K562 (cell line): ENCODE measurements at regions not wholly inside any gene's neighbourhood (a gene's known extent, or its start where the extent isn't known, plus 50 kb on each side); places are given as distances from the start of the nearest gene placed in this dataset.

Source experiments
- ATAC-seq: fragments of 200-7000 bp; cut with Tn5 transposase; 3 replicates; pipeline ENCODE4 v1.9.1; 2020; ENCODE audit warnings: moderate library complexity
- BruUV-seq: library from RNA; stranded (reverse); fragments of 400-500 nt; replicated peaks from 2 replicates; lab custom pipeline; 2021; lab: Mats Ljungman, UMichigan
- CTCF ChIA-PET: fragments of 300-600 bp; formaldehyde crosslinking; extraction: SDS; loops from one replicate; lab custom pipeline; 2021; ENCODE audit warnings: low intra/inter-chr PET ratio; lab: Yijun Ruan, JAX
- POLR2A ChIA-PET: fragments of 300-600, 350-650 bp; sonication (Branson Sonifier 250); formaldehyde crosslinking; extraction: SDS; loops from one replicate; lab custom pipeline; 2021; ENCODE audit warnings: antibody characterized with exemption, inconsistent platforms; lab: Yijun Ruan, JAX
- DNase-seq, 4 experiments: peaks; one replicate each; pipeline versions ENCODE4 v3.0.0 to v3.0.0-alpha.2; 2011 to 2018; ENCODE audit warnings: low spot score in 3 of 4, mixed read lengths in 3 of 4; ENCODE audit errors: extremely low read depth in 1 of 4
- FAIRE-seq: peaks from 2 replicates; lab custom pipeline; 2011; peaks lifted over from hg19 to GRCh38; lab: Jason Lieb, UNC
- H2AFZ ChIP-seq: 2 replicates; pipeline ENCODE4 v1.6.0; 2011; ENCODE audit warnings: low read depth, low read length, control low read depth, inconsistent platforms
- H3K27ac ChIP-seq: fragments of 200-600 bp; 3 replicates; pipeline ENCODE4 v1.8.0; 2011; ENCODE audit warnings: low read depth, mild to moderate bottlenecking, control low read depth, inconsistent platforms, low read length, moderate library complexity, mixed read lengths; ENCODE audit errors: extremely low read depth
- H3K27me3 ChIP-seq, 2 experiments: fragments of 300-600 bp in 1 of 2; 2 replicates in 1 of 2; 3 replicates in 1 of 2; pipeline versions ENCODE4 v1.6.0 to v1.8.0; 2011; ENCODE audit warnings: inconsistent platforms in 2 of 2, low read length in 2 of 2, mild to moderate bottlenecking in 1 of 2, mixed read lengths in 1 of 2, moderate library complexity in 1 of 2; ENCODE audit not compliant: control insufficient read depth in 2 of 2, insufficient read depth in 2 of 2
- H3K36me3 ChIP-seq: fragments of 300-600 bp; 3 replicates; pipeline ENCODE4 v1.8.0; 2011; ENCODE audit warnings: mild to moderate bottlenecking, low read length, inconsistent platforms; ENCODE audit not compliant: control insufficient read depth, insufficient read depth
- H3K4me1 ChIP-seq, 2 experiments: fragments of 200-600 bp in 1 of 2; replicated peaks in 1 of 2; 2 replicates in 1 of 2; 3 replicates in 1 of 2; pipeline versions ENCODE4 v1.5.1 to v1.8.0; 2011; ENCODE audit warnings: inconsistent platforms in 2 of 2, low read length in 2 of 2, mild to moderate bottlenecking in 1 of 2, mixed read lengths in 1 of 2, moderate library complexity in 1 of 2; ENCODE audit not compliant: control insufficient read depth in 2 of 2, insufficient read depth in 2 of 2
- H3K4me2 ChIP-seq: 2 replicates; pipeline ENCODE4 v1.6.1; 2011; ENCODE audit warnings: low read length, control low read depth, inconsistent platforms, mixed read lengths; ENCODE audit not compliant: insufficient read depth
- H3K4me3 ChIP-seq: fragments of 200-600 bp; sonication (generic), shearing (Covaris generic); 2 replicates; pipeline ENCODE4 v1.5.1; 2016; ENCODE audit warnings: control low read depth, inconsistent platforms
- H3K79me2 ChIP-seq: fragments of 200-600 bp; 3 replicates; pipeline ENCODE4 v1.8.0; 2011; ENCODE audit warnings: low read length, inconsistent platforms; ENCODE audit not compliant: control insufficient read depth, insufficient read depth
- H3K9ac ChIP-seq, 2 experiments: 2 replicates each; pipeline versions ENCODE4 v1.6.0 to v1.6.1; 2011; ENCODE audit warnings: low read depth in 2 of 2, low read length in 2 of 2, control low read depth in 1 of 2, inconsistent platforms in 1 of 2, mild to moderate bottlenecking in 1 of 2, mixed read lengths in 1 of 2; ENCODE audit not compliant: insufficient read depth in 1 of 2
- H3K9me1 ChIP-seq: one replicate; pipeline ENCODE4 v1.6.0; 2011; ENCODE audit warnings: inconsistent platforms, mild to moderate bottlenecking, low read length, moderate library complexity; ENCODE audit not compliant: control insufficient read depth, insufficient read depth
- H3K9me3 ChIP-seq: replicated peaks from 2 replicates; pipeline ENCODE4 v1.5.1; 2011; ENCODE audit warnings: low read depth, low read length, inconsistent platforms; ENCODE audit not compliant: control insufficient read depth, insufficient read depth
- H4K20me1 ChIP-seq: replicated peaks from 2 replicates; pipeline ENCODE4 v1.6.1; 2011; ENCODE audit warnings: low read length, inconsistent platforms, mixed read lengths; ENCODE audit not compliant: control insufficient read depth, insufficient read depth
- MAFK ChIP-seq: IDR thresholded peaks from 2 replicates; pipeline ENCODE4 v1.6.1; 2011; ENCODE audit warnings: low read length, improper control_type of control experiment
- NKRF ChIP-seq: fragments of 450-650 bp; IDR thresholded peaks from 2 replicates; pipeline ENCODE4 v1.6.1; 2016; ENCODE audit warnings: borderline replicate concordance
- TOE1 ChIP-seq, 2 experiments: fragments of 450-650 bp in 1 of 2; sonication (generic) in 1 of 2; formaldehyde crosslinking in 1 of 2; IDR thresholded peaks; 2 replicates each; pipeline versions ENCODE4 v1.7.1 to v1.8.0; 2016 to 2022; ENCODE audit warnings: borderline replicate concordance in 2 of 2, mild to moderate bottlenecking in 2 of 2, antibody characterized with exemption in 1 of 2, inconsistent platforms in 1 of 2, low read depth in 1 of 2, missing genetic modification reagents in 1 of 2, moderate library complexity in 1 of 2
- XRCC4 ChIP-seq: IDR thresholded peaks from one replicate; pipeline ENCODE4 v1.6.1; 2011; ENCODE audit not compliant: insufficient read depth, insufficient read length; ENCODE audit errors: extremely low read depth
- WGBS: fragments of 100-300 bp; shearing (Covaris generic); methylation state at CpG from one replicate; pipeline ENCODE4 v1.1.6; 2016; ENCODE audit warnings: low coverage, mixed read lengths; ENCODE audit not compliant: insufficient coverage; ENCODE audit errors: missing lambda C conversion rate; 5-methylcytosine and 5-hydroxymethylcytosine counted together
- in situ Hi-C: fragments of 300-500 bp; cut with MboI; formaldehyde crosslinking; loops from 4 replicates; pipeline ENCODE4 v1.15.0; 2018; ENCODE audit warnings: inconsistent platforms, mixed read lengths
- intact Hi-C: fragments of 100-400 bp; cut with micrococcal nuclease; formaldehyde crosslinking; loops from 2 replicates; pipeline ENCODE4 v1.14.2; 2022

- Histone ChIP-seq H3K27me3 (no peaks in the 10 kb centered on the region), H3K4me2 (no peak overlapping the region), H3K36me3 (peaks cover 25% of the 10 kb centered on the region), H3K4me1 (no peaks in the 10 kb centered on the region; a peak in 1 of 5 replicates), H3K9ac (no peak overlapping the region), H3K79me2 (no peaks in the 10 kb centered on the region), H4K20me1 (no peaks in the 10 kb centered on the region), H3K27ac (no peak overlapping the region)
- DNase-seq (no peak), FAIRE-seq (no peak), ATAC-seq (no peak)
- BruUV-seq: no TSS peak
- ChIA-PET CTCF (no interaction called here), POLR2A (no interaction called here)
- intact Hi-C loops: no loop called here
- no peak for TF ChIP-seq MAFK
- no peak for TF ChIP-seq TOE1 (IDR thresholded peaks at IDR 0.05; ENCODE audit: borderline replicate concordance)
- no peak for TF ChIP-seq TOE1 (CRISPR knock-in tag; IDR thresholded peaks at IDR 0.05; ENCODE audit: borderline replicate concordance, low read depth)
- no peak for TF ChIP-seq XRCC4
- no peak for TF ChIP-seq NKRF
- TF ChIP-seq, all 486 proteins: peak for 0
- Histone ChIP-seq H3K9me1 (no peaks in the 10 kb centered on the region), H2AFZ (no peak overlapping the region), H3K4me3 (no peak overlapping the region), H3K9me3 (no peaks in the 10 kb centered on the region)
- 74% methylated on average over 6 of the region's 6 CpGs for WGBS
- in situ Hi-C loops: no loop called here
These were observed 381.6 kb upstream of the TRIB2 start for GRCh38 chr2:12335131-12335530.
